PC-3 (cell line): ENCODE measurements at regions not wholly inside any gene's neighbourhood (a gene's known extent, or its start where the extent isn't known, plus 50 kb on each side); places are given as distances from the start of the nearest gene placed in this dataset.

Experiments
- CTCF ChIP-seq: fragments of 300-600 bp; sonication (generic); conservative IDR thresholded peaks from 2 replicates; pipeline ENCODE4 v1.5.1; 2017; ENCODE audit warnings: antibody characterized with exemption, low read depth, mild to moderate bottlenecking, low read length
- EZH2 ChIP-seq: fragments of 300-600 bp; sonication (generic); IDR thresholded peaks from one replicate; pipeline ENCODE4 v1.6.1; 2017; ENCODE audit warnings: antibody characterized with exemption, mild to moderate bottlenecking, low read length; ENCODE audit not compliant: unreplicated experiment

DNA sequence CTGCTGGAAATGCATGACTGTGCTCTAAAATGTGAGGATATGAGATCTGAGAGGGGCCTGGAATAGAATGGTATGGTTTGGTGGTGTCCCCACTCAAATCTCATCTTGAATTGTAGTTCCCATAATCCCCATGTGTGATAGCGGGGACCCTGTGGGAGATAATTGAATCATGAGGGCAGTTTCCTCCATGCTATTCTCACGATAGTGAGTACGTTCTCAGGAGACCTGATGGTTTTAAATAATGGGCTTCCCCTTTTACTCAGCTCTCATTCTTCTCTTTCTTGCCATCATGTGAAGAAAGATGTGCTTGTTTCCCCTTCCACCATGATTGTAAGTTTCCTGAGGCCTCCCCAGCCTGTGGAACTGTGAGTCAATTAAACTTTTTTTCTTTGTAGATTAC is 133.6 kb upstream of the ADAMTS16 start:
- TF ChIP-seq EZH2 (no peak), CTCF (no peak)
